SU-DHL-6 (cell line): ENCODE measurements at regions not wholly inside any gene's neighbourhood (a gene's known extent, or its start where the extent isn't known, plus 50 kb on each side); places are given as distances from the start of the nearest gene placed in this dataset.
A peak's percentile ranks its signal among the peaks of the same experiment; 100 is the strongest.
"Not testable (repeated sequence)": the region's sequence is repeated elsewhere in the genome, so short reads cannot be mapped to it uniquely, and the experiment has no call there.

Experiments used
- H2AFZ ChIP-seq: fragments of 200-600 bp; sonication (generic); 2 replicates; pipeline ENCODE4 v1.6.1; 2014; ENCODE audit warnings: low read depth, mild to moderate bottlenecking, moderate library complexity, mixed read lengths, antibody characterized with exemption, low read length; ENCODE audit not compliant: severe bottlenecking
- H3F3A ChIP-seq: fragments of 200-600 bp; shearing (Covaris generic); 2 replicates; pipeline ENCODE4 v1.6.0; 2016; ENCODE audit warnings: antibody characterized with exemption, mild to moderate bottlenecking; ENCODE audit not compliant: insufficient read depth
- H3K27ac ChIP-seq: fragments of 200-600 bp; sonication (generic); 2 replicates; pipeline ENCODE4 v1.5.1; 2016; ENCODE audit warnings: low read depth, mild to moderate bottlenecking, low read length, moderate library complexity, mixed read lengths
- H3K27me3 ChIP-seq: fragments of 200-600 bp; sonication (generic), shearing (Covaris generic); 2 replicates; pipeline ENCODE4 v1.6.0; 2014; ENCODE audit warnings: mild to moderate bottlenecking, low read length
- H3K36me3 ChIP-seq: fragments of 200-600 bp; sonication (generic); 2 replicates; pipeline ENCODE4 v1.6.1; 2014; ENCODE audit warnings: mild to moderate bottlenecking, low read length, mixed read lengths
- H3K4me2 ChIP-seq: fragments of 300-600, 200-600 bp; shearing (Covaris generic), sonication (generic); 2 replicates; pipeline ENCODE4 v1.6.0; 2014; ENCODE audit warnings: low read length, low read depth, mild to moderate bottlenecking; ENCODE audit not compliant: poor library complexity, severe bottlenecking
- H3K4me3 ChIP-seq: fragments of 200-600 bp; sonication (generic); 2 replicates; pipeline ENCODE4 v1.5.1; 2014; ENCODE audit warnings: antibody characterized with exemption, low read length, mild to moderate bottlenecking, mixed read lengths; ENCODE audit not compliant: insufficient read depth, poor library complexity, severe bottlenecking
- H3K79me2 ChIP-seq: fragments of 200-600 bp; sonication (generic); 2 replicates; pipeline ENCODE4 v1.6.1; 2014; ENCODE audit warnings: mild to moderate bottlenecking, low read length, moderate library complexity; ENCODE audit not compliant: insufficient read depth
- H3K9ac ChIP-seq: fragments of 200-600 bp; sonication (generic); 2 replicates; pipeline ENCODE4 v1.7.0; 2014; ENCODE audit warnings: mild to moderate bottlenecking, low read length
- H3K9me2 ChIP-seq: fragments of 200-600 bp; sonication (generic); replicated peaks from 2 replicates; pipeline ENCODE4 v1.6.1; 2014; ENCODE audit warnings: low read length; ENCODE audit not compliant: insufficient read depth
- H3K9me3 ChIP-seq: fragments of 200-600 bp; sonication (generic); 2 replicates; pipeline ENCODE4 v1.6.1; 2014; ENCODE audit warnings: low read length, mixed read lengths; ENCODE audit not compliant: insufficient read depth
- H4K20me1 ChIP-seq: fragments of 200-600 bp; sonication (generic); 2 replicates; pipeline ENCODE4 v1.6.1; 2014; ENCODE audit warnings: low read depth, mild to moderate bottlenecking, antibody characterized with exemption, low read length, moderate library complexity, mixed read lengths
- EZH2phosphoT487 ChIP-seq: fragments of 200-600 bp; sonication (generic), shearing (Covaris generic); conservative IDR thresholded peaks from 2 replicates; pipeline ENCODE4 v1.6.1; 2018; ENCODE audit warnings: mild to moderate bottlenecking, antibody characterized with exemption, low read length, moderate library complexity, mixed read lengths
- TF ChIP-seq, protein P1 (sequence below): fragments of 200-600 bp; sonication (generic); IDR thresholded peaks from one replicate; pipeline ENCODE4 v1.5.1; 2017; ENCODE audit warnings: antibody characterized with exemption, mild to moderate bottlenecking, low read length, moderate library complexity; ENCODE audit not compliant: insufficient read depth, poor library complexity, severe bottlenecking

DNA sequence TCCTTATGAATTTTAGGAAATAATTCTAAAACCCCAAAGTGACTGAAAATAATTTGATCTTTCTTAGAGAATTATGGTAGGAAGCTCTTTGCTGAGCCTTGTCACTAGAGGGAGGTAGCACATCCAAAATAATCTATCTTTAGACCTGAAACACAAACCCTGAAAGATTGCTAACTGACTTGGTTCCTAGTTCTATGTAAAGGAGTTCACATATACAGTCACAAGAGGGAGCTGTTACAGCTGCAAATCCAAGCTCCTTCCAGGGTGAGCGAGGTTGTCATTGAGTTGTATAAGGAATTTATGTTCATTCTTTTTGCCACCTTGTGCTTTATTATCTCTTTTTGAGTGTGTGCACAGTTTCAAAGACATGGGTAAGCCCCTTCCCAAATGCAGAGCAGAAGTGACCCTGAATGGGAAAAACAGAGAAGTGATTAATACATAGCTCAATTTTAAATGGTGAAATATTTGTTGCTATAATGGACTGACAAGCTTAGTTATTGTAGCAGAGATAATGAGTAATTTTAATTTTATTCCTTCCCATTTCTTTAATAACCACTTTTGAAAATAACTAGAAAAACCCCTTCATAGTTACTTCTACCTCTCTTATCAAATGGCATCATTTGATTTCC is 387.9 kb downstream of the DAD1 start:
- Histone ChIP-seq H3K9me3 (no peaks in the 10 kb centered on the region), H3K9me2 (no peaks in the 10 kb centered on the region), H2AFZ (no peak overlapping the region), H3K27me3 (no peaks in the 10 kb centered on the region), H3F3A (no peaks in the 10 kb centered on the region), H3K79me2 (no peaks in the 10 kb centered on the region), H3K36me3 (no peaks in the 10 kb centered on the region), H4K20me1 (no peaks in the 10 kb centered on the region), H3K4me3 (no peak overlapping the region), H3K27ac (no peak overlapping the region), H3K4me2 (no peak overlapping the region), H3K9ac (no peak overlapping the region)
- TF ChIP-seq EZH2phosphoT487: no peak
- TF ChIP-seq, protein P1, sequence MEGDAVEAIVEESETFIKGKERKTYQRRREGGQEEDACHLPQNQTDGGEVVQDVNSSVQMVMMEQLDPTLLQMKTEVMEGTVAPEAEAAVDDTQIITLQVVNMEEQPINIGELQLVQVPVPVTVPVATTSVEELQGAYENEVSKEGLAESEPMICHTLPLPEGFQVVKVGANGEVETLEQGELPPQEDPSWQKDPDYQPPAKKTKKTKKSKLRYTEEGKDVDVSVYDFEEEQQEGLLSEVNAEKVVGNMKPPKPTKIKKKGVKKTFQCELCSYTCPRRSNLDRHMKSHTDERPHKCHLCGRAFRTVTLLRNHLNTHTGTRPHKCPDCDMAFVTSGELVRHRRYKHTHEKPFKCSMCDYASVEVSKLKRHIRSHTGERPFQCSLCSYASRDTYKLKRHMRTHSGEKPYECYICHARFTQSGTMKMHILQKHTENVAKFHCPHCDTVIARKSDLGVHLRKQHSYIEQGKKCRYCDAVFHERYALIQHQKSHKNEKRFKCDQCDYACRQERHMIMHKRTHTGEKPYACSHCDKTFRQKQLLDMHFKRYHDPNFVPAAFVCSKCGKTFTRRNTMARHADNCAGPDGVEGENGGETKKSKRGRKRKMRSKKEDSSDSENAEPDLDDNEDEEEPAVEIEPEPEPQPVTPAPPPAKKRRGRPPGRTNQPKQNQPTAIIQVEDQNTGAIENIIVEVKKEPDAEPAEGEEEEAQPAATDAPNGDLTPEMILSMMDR: peak; percentile 62

DNA sequence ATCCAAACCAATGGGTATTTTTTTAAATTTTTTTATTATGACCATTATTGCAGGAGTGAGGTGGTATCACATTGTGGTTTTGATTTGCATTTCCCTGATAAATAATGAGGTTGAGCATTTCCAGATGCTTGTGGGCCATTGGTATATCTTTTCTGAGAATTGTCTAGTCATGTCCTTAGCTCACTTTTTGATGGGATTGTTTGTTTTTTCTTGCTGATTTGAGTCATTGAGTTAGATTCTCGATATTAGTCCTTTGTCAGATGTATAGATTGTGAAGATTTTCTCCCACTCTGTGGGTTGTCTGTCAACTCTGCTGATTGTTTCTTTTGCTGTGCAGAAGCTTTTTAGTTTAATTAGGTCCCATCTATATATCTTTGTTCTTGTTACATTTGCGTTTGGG is 388.9 kb downstream of the DAD1 start:
- not testable (repeated sequence) for H3K79me2 ChIP-seq, H3K4me3 ChIP-seq, H3K9ac ChIP-seq, H3K36me3 ChIP-seq, H3K27me3 ChIP-seq, H4K20me1 ChIP-seq, H3K4me2 ChIP-seq, H2AFZ ChIP-seq, H3K9me2 ChIP-seq, H3K27ac ChIP-seq, H3F3A ChIP-seq, H3K9me3 ChIP-seq

DNA sequence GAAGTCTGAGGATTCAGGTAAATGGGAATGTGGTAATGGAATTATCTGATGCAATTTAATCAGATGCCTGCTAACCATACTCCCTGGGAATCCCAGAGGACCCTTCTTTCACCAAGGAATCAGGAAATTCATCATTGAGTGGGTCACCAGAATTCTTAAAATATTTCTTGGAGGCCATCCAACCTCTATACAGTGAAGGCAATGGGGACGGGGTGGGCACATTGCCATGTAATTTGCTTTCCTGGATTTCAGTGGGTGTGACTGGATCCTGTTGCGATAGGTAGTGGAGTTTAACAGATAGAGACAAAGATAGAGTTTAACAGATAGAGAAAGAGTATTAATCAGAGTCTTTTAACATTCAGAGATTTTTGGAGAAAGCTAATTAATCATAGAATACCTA is 394.4 kb downstream of the DAD1 start:
- Histone ChIP-seq H2AFZ (no peak overlapping the region), H3F3A (no peaks in the 10 kb centered on the region), H3K4me3 (no peak overlapping the region), H3K9me3 (no peaks in the 10 kb centered on the region), H3K9ac (no peak overlapping the region), H3K27ac (no peak overlapping the region), H3K79me2 (no peaks in the 10 kb centered on the region), H3K9me2 (no peaks in the 10 kb centered on the region), H4K20me1 (no peaks in the 10 kb centered on the region), H3K36me3 (no peaks in the 10 kb centered on the region), H3K4me2 (no peak overlapping the region), H3K27me3 (no peaks in the 10 kb centered on the region)
- TF ChIP-seq, protein P1: no peak
- TF ChIP-seq EZH2phosphoT487: no peak

DNA sequence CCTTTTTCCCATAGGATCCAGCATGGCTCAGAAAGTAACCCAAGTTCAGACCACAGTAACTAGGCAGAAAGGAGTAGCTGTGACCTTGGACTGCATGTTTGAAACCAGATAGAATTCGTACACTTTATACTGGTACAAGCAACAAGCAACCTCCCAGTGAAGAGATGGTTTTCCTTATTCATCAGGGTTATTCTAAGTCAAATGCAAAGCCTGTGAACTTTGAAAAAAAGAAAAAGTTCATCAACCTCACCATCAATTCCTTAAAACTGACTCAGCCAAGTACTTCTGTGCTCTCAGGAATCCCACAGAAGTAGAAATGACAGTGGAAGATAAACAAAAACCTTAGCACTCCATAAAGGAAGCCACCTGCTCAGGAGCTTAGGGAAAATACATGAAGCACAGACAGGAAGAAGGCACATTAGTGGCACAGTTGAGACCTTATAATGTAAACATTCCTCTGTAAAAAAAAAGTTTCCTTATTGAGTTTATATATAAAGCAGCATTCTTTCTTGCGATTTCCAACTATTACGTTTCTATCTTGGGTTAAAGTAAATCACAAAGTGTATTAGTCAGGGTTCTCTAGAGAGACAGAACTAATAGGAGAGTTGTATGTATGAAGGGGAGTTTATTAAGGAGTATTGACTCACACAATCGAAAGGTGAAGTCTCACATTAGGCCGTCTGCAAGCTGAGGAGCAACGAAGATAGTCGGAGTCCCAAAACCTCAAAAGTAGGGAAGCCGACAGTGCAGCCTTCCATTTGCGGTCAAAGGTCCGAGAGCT is 398.4 kb downstream of the DAD1 start:
- no peaks in the 10 kb centered on the region for H3K9me2 ChIP-seq
- H3F3A ChIP-seq: no peaks in the 10 kb centered on the region
- no peak overlapping the region for H3K27ac ChIP-seq
- no peaks in the 10 kb centered on the region for H3K79me2 ChIP-seq
- no peaks in the 10 kb centered on the region for H3K36me3 ChIP-seq
- TF ChIP-seq EZH2phosphoT487: no peak
- TF ChIP-seq, protein P1: no peak
- H4K20me1 ChIP-seq: no peaks in the 10 kb centered on the region
- no peaks in the 10 kb centered on the region for H3K9me3 ChIP-seq
- no peak overlapping the region for H3K4me2 ChIP-seq
- no peak overlapping the region for H2AFZ ChIP-seq
- no peak overlapping the region for H3K4me3 ChIP-seq
- H3K9ac ChIP-seq: no peak overlapping the region
- H3K27me3 ChIP-seq: no peaks in the 10 kb centered on the region
